ENCODE measurements at regions not wholly inside any gene's neighbourhood (a gene's known extent, or its start where the extent isn't known, plus 50 kb on each side); places are given as distances from the start of the nearest gene placed in this dataset.
A peak's percentile ranks its signal among the peaks of the same experiment; 100 is the strongest.

GRCh38 chr4:175946472-175947116 is 119.0 kb upstream of the WDR17 start:
- DNase-seq (ENCODE audit: low read depth), result peak; percentile 48
- peak overlapping the region; percentile 32 for H3K4me3 ChIP-seq (replicated peaks; ENCODE audit: low read depth, low read length)
- TF ChIP-seq, protein P1, sequence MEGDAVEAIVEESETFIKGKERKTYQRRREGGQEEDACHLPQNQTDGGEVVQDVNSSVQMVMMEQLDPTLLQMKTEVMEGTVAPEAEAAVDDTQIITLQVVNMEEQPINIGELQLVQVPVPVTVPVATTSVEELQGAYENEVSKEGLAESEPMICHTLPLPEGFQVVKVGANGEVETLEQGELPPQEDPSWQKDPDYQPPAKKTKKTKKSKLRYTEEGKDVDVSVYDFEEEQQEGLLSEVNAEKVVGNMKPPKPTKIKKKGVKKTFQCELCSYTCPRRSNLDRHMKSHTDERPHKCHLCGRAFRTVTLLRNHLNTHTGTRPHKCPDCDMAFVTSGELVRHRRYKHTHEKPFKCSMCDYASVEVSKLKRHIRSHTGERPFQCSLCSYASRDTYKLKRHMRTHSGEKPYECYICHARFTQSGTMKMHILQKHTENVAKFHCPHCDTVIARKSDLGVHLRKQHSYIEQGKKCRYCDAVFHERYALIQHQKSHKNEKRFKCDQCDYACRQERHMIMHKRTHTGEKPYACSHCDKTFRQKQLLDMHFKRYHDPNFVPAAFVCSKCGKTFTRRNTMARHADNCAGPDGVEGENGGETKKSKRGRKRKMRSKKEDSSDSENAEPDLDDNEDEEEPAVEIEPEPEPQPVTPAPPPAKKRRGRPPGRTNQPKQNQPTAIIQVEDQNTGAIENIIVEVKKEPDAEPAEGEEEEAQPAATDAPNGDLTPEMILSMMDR (IDR thresholded peaks at IDR 0.05; ENCODE audit: low read length, missing control alignments), result no peak

GRCh38 chr4:175947117-175947722 is 118.4 kb upstream of the WDR17 start:
- peak; percentile 64 for DNase-seq (ENCODE audit: low read depth)
- peak overlapping the region; percentile 32 for H3K4me3 ChIP-seq (replicated peaks; ENCODE audit: low read depth, low read length)
- TF ChIP-seq, protein P1 (IDR thresholded peaks at IDR 0.05; ENCODE audit: low read length, missing control alignments), result peak; percentile 66

DNA sequence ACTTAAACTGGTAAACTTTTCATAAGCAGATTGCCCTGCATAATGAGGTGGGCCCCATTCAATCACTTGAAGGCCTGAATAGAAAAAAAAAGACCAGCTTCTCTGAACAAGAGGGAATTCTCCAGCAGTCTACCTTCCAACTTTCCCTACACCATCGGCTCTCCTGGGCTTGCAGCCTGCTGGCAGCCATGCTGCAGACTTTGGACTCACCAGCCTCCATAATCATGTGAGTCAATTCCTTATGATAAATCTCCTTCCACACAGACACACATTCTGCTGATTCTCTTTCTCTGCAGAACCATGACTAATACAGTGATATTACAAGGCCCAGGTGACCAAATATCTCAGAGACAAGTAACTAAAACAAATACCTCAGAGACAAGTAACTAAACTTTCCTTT is 113.8 kb upstream of the WDR17 start:
- TF ChIP-seq, protein P1 (IDR thresholded peaks at IDR 0.05; ENCODE audit: low read length, missing control alignments), result no peak
- no peak for DNase-seq (ENCODE audit: low read depth)
- H3K4me3 ChIP-seq (replicated peaks; ENCODE audit: low read depth, low read length), result no peak overlapping the region

GRCh38 chr4:175953116-175953515 is 112.5 kb upstream of the WDR17 start:
- no peak overlapping the region for H3K4me3 ChIP-seq (replicated peaks; ENCODE audit: low read depth, low read length)
- TF ChIP-seq, protein P1 (IDR thresholded peaks at IDR 0.05; ENCODE audit: low read length, missing control alignments), result no peak
- no peak for DNase-seq (ENCODE audit: low read depth)

GRCh38 chr4:175953960-175954521 is 111.6 kb upstream of the WDR17 start:
- no peak overlapping the region for H3K4me3 ChIP-seq (replicated peaks; ENCODE audit: low read depth, low read length)
- DNase-seq (ENCODE audit: low read depth), result no peak
- TF ChIP-seq, protein P1 (IDR thresholded peaks at IDR 0.05; ENCODE audit: low read length, missing control alignments), result no peak

GRCh38 chr4:175954685-175955084 is 111.0 kb upstream of the WDR17 start:
- TF ChIP-seq, protein P1 (IDR thresholded peaks at IDR 0.05; ENCODE audit: low read length, missing control alignments), result no peak
- DNase-seq (ENCODE audit: low read depth), result no peak
- H3K4me3 ChIP-seq (replicated peaks; ENCODE audit: low read depth, low read length), result no peak overlapping the region
